ENCODE measurements at regions not wholly inside any gene's neighbourhood (a gene's known extent, or its start where the extent isn't known, plus 50 kb on each side); places are given as distances from the start of the nearest gene placed in this dataset.

- TF ChIP-seq CTCF (IDR thresholded peaks at IDR 0.05) (no peak), POLR2A (IDR thresholded peaks at IDR 0.05) (no peak)
These were observed 115.4 kb downstream of the C16orf95 start for GRCh38 chr16:87201790-87202189.
